GM04503 (cell line): ENCODE measurements at regions not wholly inside any gene's neighbourhood (a gene's known extent, or its start where the extent isn't known, plus 50 kb on each side); places are given as distances from the start of the nearest gene placed in this dataset.

Experiments
- DNase-seq: peaks from one replicate; pipeline ENCODE4 v3.0.0-alpha.2; 2012; ENCODE audit warnings: low read depth

DNA sequence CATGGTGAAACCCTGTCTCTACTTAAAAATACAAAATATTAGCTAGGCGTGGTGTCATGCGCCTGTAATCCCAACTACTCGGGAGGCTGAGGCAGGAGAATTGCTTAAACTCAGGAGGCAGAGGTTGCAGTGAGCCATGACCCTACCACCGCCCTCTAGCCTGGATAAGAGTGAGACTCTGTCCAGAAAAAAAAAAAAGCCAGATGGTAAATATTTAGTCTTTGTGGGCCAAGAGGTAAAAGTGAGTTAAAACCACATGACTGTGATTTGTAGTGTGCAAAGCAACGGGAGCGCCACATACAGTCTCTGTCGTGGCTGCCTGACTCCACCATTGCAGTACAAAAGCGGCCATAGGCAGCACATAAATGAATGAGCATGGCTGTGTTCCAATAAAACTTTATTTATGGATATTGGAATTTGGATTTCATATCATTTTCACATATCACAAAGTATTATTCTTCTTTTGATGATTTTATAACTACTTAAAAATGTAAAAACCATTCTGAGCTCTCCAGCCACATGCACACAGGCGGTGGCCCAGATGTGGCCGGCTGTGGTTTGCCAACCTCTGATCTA, 51.8 kb upstream of the CASZ1 start:
- DNase-seq = no peak

DNA sequence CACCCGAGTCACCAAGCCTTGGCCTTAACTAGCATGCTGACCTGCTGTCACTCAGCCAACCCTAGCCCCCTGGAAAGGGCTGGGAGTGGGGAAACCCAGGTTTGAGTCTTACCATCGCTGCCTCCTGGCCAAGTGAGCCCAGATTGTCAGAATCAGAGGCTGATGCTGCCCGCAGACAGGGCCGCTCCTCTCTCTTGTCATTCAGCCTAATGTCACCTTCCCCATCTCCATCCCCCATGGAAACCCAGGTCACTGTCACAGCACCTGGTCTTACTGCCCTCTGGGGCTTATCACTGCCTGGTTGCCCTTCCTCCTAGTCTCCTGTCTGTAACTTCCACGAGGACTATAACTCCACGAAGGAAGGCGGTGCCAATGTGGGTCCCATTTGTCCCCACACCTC, 53.6 kb upstream of the CASZ1 start:
- DNase-seq = no peak

DNA sequence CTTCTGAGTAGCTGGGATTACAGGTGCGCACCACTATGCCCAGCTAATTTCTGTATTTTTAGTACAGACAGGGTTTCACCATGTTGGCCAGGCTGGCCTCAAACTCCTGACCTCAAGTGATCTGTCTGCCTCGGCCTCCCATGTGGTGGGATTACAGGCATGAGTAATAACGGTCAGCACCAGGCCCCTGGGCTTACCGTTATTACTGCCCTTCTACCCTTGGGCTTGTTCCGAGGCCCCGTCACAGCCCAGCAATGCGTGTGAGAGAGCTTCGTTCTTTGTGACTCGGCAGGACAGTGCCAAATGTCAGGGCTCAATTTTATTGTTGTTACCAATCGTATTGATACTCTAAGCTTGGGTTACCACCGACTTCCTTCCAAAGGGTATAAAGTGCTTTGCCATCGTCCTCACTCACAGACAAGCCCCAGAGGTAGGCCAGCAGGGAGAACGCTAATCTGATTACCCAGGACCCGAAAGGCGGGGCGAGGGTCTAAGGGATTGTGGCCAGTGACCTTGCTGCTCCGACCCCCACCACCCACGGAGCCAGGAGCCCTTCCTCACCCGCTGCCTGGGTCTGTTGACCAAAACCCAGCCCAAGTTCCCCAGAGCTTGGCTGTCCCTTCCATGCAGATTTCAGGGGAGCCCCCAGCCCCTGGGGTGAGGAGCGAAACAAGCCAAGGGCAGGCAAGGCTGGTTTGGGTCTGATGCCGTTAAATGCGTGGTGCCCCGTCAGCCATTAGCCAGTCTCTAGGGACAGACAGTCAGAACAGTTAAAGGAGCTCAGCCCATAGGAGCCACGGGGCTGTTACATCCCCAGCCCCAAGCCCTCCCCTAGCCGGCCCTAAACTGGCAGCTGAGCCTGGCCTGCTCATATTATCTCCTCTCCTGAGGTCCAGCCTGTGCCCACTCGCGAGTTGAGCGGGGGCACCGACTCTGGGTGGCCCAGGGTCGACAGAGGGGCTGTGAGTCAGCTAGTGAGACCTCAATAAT, 54.9 kb upstream of the CASZ1 start:
- no peak for DNase-seq

DNA sequence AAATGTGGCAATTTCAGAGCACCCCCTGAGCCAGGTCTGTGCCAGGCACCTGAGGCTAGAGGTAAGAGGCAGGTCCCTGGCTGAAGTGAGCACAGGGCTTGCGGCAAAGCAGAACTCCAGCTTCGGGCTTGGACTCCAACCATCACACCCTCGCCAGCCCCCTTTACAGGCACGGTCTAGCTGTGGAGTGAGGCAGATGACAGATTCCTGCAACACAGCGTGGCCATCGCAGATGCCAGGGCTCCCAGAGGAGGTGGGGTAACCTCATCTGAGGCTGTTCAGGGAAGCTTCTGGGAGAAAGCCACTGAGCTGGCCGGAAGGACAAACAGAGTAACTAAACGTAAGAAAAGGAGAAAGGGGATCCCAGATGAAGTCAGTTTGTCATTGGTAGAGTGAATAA, 55.6 kb upstream of the CASZ1 start:
- no peak for DNase-seq

DNA sequence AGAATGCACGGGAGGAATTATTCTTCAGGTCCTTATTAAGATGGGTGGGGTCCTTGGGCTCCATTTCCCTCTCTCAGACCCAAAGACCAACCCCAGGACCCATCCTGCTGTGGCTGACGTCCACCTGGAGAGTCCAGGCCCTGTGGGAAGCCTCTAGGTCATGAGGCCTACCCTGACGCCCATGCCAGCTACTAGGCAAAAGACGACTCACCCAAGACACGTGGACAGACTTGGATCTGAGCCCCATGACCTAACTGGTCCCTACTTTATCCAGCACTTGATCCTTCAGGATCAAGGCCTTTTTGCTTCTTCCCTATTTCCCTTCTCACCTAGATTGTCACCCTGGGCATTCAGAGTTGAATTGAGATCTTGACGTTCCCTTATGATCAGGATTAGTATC, 56.0 kb upstream of the CASZ1 start:
- DNase-seq = no peak

DNA sequence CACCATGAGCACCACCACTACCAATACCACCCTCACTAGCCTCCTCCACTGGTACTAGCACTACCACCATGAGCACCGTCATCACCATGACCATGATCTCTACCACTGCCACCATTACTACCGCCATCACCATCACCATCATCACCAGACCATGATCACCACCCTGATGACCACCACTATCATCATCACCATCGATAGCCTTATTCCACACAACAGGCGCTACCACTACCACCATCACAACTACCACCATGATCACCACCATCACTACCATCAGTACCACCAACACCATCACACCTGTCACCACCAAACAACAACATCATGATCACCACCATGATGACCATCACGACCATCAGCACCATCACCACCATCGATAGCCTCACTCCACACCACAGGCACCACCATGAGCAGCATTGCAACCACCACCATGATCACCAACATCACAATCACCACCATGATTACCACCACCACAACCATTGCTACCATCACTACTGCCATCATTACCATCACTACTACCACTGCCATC, 56.6 kb upstream of the CASZ1 start:
- no peak for DNase-seq

DNA sequence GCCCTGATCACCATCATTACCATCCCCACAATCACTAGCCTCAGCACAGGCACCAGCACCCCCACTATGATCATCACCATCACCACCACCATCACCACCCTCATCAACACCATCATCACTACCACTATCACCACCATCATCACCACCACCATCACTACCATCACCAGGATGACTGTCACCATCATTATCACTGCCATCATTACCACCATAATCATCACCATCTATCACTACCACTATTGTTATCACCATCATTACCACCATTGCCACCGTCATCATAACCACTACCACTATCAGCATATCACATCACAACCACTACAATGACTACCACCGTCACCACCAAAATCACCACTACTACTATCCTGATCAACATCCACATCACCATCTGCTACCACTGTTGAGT, 57.3 kb upstream of the CASZ1 start:
- DNase-seq = no peak

DNA sequence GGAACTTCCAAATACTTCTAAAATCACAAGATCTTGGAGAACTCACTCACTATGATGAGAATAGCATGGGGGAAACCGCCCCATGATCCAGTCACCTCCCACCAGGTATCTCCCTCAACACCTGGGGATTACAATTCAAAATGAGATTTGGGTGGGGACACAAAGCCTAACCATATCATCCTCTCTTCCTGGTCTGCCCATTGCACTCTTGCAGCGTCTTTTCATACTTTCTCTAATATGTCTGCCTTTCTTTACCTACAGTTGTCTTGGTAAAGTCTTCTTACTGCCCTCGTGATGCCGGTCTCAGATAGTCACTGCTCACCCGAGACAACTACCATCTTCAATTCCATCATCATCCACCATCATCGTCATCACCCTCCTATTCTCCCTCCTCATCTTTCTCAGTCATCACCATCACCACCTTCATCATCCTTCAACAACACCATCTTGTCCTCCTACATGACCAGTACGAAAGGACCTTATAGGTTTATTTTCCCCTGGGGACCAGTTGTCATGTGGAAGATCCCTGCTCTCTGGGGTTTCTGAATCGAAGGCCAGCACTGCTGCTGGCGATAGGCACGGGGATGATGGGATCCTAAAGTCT, 58.5 kb upstream of the CASZ1 start:
- no peak for DNase-seq

DNA sequence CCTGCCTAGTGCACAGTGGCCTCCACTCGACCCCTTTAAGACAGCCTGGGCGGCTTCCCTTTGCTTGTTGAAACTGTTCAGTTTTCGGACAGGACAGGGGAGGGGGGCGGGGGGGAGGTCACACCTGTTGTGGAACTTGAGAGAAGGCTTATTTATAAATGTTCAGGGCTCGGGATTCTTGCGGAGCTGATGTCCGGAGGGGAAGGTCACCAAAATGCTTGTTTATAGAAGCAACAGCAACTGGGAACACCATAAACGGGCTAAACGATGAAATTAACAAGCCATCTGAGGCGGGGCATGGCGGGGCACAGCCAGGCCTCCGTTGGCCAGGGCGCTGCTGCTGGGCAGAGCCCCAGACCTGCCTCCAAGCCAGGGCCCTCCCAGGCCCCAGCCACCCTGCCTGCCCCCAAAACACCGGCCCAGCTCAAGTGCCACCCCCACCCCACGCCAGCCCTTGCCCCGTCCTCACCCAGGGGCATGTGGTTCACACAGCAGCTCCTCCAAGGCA, 59.8 kb upstream of the CASZ1 start:
- no peak for DNase-seq

DNA sequence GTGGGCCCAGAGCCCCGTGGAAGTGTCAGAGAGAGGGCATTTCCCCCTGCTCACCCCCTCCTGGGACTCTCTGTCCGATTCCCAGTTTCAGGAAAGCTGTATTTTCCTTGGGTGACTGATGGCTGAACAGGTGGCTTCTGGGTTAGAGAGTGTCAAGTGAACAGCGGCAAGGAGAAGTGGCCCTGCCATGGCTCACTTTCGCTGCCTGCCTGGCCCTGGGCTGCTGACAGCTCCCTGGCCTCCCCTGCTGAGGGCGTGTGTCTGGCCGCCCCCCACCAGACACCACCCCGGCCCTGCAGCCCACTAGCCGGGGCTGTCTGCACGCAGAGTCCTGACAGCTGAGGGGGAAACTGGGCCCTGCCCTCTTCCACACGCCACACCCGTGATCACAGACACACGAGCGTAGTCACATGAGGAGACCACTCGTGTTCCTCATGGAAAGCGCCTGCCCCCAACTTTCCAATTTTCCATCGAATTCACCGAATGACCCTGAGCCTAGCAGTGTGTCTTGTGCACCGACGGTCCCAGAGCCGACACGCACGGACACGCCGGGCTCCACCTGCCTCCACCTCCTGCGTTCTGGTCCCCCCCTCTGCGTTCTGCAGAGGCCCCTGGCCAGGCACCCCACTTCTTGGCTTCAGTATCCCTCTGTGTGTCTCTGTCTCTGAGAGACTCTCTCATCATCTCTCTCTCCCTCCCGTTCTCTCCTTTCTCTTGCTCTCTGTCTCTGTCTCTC, 60.6 kb upstream of the CASZ1 start:
- DNase-seq = no peak

DNA sequence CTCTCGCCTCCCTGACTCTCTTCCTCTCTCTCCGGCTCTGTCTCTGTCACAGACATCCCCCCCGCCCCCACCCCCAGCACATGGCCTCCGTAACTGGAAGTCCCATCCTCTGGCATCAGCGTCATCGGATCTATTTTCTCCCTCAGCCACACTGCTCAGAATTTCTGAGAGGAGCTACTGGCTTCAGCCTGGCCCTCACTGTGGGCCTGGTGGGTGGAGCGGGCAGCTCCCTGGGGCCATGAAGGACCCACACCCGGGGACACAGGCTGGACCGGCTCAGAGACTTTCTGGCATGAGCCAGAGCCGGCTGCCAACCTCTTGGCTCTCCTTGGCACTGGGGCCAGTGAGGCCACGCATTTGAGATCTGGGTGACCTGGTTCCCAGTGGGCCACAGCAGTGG, 61.2 kb upstream of the CASZ1 start:
- no peak for DNase-seq

DNA sequence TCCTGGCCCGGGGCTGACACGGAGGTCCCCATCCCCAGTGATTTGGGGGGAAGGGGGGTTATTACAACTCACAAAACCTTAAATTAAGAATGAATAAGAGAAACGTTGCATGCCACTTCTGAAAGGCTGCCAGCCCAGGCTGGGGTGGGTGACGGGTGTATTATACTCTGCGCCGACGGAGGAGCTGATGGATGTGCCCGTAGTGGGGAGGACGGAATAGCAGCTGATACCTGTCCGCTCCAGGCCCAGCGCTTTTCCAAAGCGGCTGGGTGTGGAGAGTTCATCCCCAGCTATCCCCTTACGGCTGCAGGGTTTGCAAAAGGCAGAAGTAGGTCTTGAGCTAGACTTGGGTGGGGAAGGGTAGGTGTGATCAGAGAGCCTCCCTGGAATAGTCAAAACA, 63.8 kb upstream of the CASZ1 start:
- DNase-seq = no peak

DNA sequence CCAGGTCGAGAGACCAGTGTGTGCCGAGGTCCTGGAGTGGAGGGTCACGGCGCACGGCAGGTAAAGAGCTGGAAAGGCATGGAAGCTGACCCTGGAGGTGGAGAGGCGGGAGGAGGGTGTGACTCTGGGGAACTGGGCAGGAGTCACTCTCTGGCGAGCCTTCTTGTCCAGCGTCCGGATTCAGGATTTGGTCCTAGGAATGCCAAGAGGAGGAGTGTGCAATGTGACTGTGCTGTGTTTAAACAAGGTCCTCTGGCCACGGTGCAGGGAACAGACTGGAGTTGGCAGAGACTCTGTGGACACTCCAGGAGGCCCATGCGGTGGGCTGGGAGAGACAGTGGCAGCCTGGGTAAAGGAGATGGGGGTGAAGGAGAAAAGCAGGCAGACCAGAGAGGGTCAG, 64.2 kb upstream of the CASZ1 start:
- no peak for DNase-seq

DNA sequence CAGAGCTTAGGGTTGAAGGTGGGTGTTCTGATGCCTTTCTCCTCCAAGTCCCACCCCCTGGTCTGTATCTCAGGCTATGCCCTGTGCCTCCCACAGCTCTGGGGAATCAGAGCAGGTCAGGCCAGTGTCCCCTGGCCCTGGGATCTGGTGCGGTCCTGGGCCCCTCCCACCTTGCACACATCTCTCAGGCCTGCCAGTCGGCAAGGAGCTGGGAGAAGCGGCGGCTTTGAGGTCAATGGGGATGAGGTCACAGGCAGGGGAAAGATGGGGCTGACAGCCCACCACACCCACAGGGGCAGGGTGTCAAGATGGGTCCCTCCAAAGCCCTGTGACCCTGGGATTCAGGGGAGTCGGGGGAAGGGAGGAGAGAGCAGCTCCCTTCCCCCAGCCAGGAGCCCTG, 65.4 kb upstream of the CASZ1 start:
- DNase-seq = no peak

DNA sequence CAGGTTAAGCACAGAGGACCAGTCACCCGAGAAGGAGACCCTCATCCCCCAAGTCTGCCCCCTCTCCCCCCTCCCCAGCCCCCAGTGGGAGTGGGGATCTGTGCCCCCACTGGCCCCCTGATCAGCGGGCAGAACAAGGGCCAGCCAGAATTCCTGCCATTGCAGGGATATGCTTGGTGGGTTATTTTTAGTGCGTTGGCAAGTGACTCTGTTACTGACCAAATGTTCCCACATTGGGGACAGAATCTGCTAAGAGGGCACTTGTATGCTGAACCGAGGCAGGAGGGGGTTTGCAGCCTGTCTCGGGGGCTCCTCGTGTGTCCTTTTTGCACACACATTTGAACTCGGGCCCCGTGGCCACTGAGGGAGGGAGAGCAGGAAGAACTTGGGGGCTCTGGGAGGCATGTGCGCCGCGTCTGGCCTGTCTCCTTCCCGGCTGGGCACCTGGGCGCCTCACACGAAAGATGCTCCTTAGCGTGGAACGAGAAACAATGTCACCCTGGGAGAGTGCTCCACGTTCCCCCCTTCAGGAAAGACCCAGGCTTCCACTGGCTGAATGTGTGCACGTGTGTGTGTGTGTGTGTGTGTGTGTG, 66.4 kb upstream of the CASZ1 start:
- no peak for DNase-seq

DNA sequence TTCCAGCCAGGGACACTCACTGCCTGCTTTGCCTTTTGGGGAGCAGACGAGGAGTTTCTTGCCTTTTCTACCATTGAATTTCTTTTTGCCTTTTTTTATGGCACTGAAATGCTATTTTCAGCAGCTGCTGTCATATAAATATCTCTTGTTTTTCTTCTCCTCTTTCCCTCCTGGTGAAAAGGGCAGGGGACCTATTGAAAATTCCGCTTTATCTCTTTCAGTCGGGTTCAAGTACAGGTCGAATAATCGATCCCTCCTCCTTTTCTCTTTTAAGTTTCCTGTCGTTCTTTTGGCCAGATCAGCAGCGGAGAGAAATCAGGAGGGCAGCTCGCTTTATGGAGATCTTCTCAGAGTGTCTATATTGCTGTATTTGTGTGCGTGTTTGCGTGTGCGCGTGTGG, 67.4 kb upstream of the CASZ1 start:
- no peak for DNase-seq

DNA sequence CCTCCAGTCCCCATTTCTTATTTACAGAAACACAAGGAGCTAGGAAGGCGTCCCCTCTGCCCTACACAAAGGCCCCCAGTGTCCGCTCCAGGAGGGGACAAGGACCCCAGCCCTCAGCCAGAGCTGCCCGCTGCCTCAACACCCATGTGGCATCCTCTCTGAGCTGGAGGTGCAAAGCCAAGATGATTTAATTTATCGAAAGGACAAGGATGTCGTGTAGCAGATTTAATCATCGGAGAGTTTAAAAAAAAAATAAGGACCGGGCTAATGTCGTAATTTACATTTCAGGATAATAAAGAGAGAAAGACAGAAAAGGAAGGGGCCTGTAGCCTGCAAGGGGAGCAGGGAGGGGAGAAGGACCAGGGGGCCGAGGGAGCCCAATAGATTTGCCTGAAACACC, 68.3 kb upstream of the CASZ1 start:
- no peak for DNase-seq

DNA sequence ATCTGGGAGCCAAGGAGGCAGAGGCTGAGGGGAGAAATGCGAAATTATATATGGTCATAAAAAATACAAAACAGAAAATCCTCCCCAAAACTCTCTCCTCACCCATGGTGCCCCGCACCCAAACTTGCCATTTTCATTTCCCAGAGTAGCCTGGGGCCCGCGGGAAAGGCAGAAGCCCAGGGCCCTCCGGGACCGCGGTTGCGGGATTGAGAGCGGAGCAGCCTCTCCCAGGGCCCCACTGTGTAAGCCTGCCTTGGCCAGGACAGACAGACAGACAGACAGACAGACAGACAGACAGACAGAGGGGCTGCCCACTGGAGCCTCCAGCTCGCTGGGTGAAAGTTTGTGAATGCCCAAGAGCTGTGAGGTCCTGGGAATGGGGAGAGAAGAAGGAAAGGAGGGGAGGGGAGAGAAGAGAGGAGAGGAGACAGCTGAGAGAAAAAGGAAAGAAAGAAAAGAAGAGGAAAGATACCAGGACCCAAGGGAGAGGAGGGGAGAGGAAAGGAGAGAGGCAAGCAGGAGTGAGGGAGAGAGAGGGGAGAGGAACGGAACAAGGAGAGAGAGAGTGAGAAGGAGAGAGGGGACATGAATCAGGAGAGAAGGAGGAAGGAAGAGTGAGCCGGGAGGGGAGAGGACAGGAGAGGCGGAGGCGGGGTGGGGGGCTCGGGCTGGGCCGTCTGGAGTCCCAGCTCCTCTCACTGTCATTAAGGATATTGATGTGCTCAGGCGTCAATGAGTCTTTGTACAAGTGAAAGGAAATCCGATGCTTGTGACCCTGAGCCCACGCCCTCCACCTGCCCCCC, 69.3 kb upstream of the CASZ1 start:
- DNase-seq = no peak

DNA sequence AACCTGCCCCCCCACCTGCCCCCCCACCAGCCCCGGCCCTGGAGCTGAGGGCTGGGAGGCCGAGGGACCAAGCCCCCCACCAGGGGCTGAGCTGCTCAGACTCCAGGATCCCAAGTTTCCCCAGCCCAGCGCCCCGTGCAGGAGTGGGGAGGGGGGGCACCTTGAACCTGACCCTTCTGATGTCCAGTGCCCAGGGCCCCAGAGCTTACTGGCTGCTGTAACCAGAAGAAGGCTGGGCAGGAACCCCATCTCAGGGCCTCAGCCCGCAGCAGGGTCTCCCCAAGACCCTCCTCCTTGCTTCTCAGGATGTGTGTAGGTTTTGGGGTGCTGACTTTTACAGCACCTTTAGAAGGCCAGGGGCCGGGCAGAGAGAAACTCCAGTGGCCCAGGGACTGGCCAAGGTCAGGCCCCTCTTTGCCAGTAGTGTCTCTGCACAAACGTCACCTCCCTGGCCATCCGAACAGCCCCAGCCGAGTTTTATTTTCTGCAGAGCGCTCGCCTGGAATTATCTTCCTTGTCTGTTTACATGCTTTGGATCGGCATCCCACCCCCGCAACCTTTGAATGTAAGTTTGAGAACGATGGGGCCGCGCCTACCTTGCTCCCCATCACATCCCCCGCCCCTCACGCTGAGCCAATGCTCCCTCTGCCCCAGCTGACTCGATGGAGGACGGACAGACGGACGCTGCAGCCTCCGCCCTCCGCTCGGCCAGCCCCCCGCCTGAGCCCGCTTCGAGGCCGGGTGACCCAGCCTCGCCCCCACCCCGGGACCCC, 70.1 kb upstream of the CASZ1 start:
- DNase-seq = no peak

DNA sequence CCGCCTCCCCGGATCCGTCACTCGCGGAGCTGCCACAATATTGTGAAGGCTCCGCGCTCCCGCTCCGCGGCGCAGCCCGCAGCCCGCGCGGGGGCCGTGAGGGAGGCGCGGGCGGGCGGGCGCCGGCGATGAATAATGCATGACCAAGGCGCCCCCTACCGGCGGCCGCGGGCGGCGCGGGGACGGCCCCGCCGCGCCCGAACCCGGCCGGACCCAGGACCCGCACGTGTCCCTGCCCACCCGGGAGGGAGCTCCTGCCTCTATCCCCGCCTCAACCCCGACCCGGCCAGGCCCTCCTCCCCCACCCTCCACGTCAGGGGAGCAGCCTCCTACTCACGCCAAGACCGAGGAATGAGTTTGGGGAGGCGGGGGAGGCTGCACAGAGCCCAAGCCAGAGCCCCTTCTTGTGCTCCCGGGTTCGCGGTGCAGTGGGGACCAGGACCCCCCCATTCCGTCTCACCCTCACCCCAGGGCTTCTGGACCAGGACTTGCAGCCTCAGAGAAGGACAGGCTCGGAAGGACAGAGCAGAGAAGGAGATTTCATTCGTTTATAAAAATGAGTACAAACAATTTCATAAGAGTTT, 70.8 kb upstream of the CASZ1 start:
- DNase-seq = no peak
